ENCODE measurements at regions not wholly inside any gene's neighbourhood (a gene's known extent, or its start where the extent isn't known, plus 50 kb on each side); places are given as distances from the start of the nearest gene placed in this dataset.
"Not testable (repeated sequence)": the region's sequence is repeated elsewhere in the genome, so short reads cannot be mapped to it uniquely, and the experiment has no call there.

GRCh38 chr17:77635176-77635575, 323.3 kb upstream of the TNRC6C start:
- no peak overlapping the region for H3K27ac ChIP-seq
- no peak overlapping the region for H3K4me3 ChIP-seq
- H3K27me3 ChIP-seq, result no peaks in the 10 kb centered on the region
- 89 to 93% (median 90%) methylated on average over 4 of the region's 4 CpGs for WGBS, 3 donors
- intact Hi-C loops (cut with DNase I), result no loop called here
- DNase-seq, result no peak
- H3K9me3 ChIP-seq, result no peaks in the 10 kb centered on the region
- TF ChIP-seq EP300 (IDR thresholded peaks at IDR 0.05), result no peak
- TF ChIP-seq CTCF (IDR thresholded peaks at IDR 0.05), result no peak
- TF ChIP-seq POLR2A (IDR thresholded peaks at IDR 0.05), result no peak
- H3K36me3 ChIP-seq, result no peaks in the 10 kb centered on the region
- no peaks in the 10 kb centered on the region for H3K4me1 ChIP-seq (ENCODE audit: insufficient read depth)

GRCh38 chr17:77635785-77636184, 322.7 kb upstream of the TNRC6C start:
- H3K9me3 ChIP-seq; DNase-seq; H3K4me1 ChIP-seq (ENCODE audit: insufficient read depth); H3K27me3 ChIP-seq; H3K27ac ChIP-seq; intact Hi-C loops (cut with DNase I); H3K4me3 ChIP-seq; H3K36me3 ChIP-seq: not testable (repeated sequence)
- WGBS, 3 donors, result 60 to 79% (median 68%) methylated on average over 3 of the region's 3 CpGs

GRCh38 chr17:77636835-77637817, 321.4 kb upstream of the TNRC6C start:
- Histone ChIP-seq H3K4me1 (ENCODE audit: insufficient read depth) (no peaks in the 10 kb centered on the region), H3K27ac (no peak overlapping the region), H3K4me3 (no peak overlapping the region), H3K9me3 (no peaks in the 10 kb centered on the region), H3K27me3 (no peaks in the 10 kb centered on the region), H3K36me3 (no peaks in the 10 kb centered on the region)
- intact Hi-C loops (cut with DNase I), result no loop called here
- WGBS, 3 donors, result 70 to 80% (median 75%) methylated on average over 18 to 19 of the region's 19 CpGs
- DNase-seq, result no peak
- no peak for TF ChIP-seq CTCF (IDR thresholded peaks at IDR 0.05)
- no peak for TF ChIP-seq POLR2A (IDR thresholded peaks at IDR 0.05)
- no peak for TF ChIP-seq EP300 (IDR thresholded peaks at IDR 0.05)

- DNase-seq, result no peak
- TF ChIP-seq CTCF (IDR thresholded peaks at IDR 0.05) (no peak), POLR2A (IDR thresholded peaks at IDR 0.05) (no peak), EP300 (IDR thresholded peaks at IDR 0.05) (no peak)
- Histone ChIP-seq H3K9me3 (no peaks in the 10 kb centered on the region), H3K36me3 (no peaks in the 10 kb centered on the region), H3K27ac (no peak overlapping the region), H3K4me1 (ENCODE audit: insufficient read depth) (no peaks in the 10 kb centered on the region), H3K4me3 (no peak overlapping the region), H3K27me3 (no peaks in the 10 kb centered on the region)
- intact Hi-C loops (cut with DNase I), result no loop called here
- 35 to 46% (median 44%) methylated on average over 14 to 16 of the region's 16 CpGs for WGBS, 3 donors
Measured at GRCh38 chr17:77637818-77638575, 320.5 kb upstream of the TNRC6C start.
